H1 (cell line): ENCODE measurements at regions not wholly inside any gene's neighbourhood (a gene's known extent, or its start where the extent isn't known, plus 50 kb on each side); places are given as distances from the start of the nearest gene placed in this dataset.

Experiments used
- CTCF ChIA-PET: fragments of 300-600 bp; sonication (Branson Sonifier 250); formaldehyde crosslinking; loops from one replicate; lab custom pipeline; 2021; ENCODE audit not compliant: partially characterized antibody; lab: Charles Lee
- POLR2A ChIA-PET: fragments of 300-600 bp; sonication (Branson Sonifier 250); formaldehyde crosslinking; loops from one replicate; lab custom pipeline; 2021; ENCODE audit warnings: inconsistent platforms; ENCODE audit not compliant: partially characterized antibody; lab: Charles Lee
- DNase-seq, 2 experiments: peaks; one replicate each; pipeline versions ENCODE4 v3.0.0 to v3.0.0-alpha.2; 2010 to 2022; ENCODE audit warnings: low spot score in 2 of 2, low read depth in 1 of 2, mixed read lengths in 1 of 2
- FAIRE-seq: peaks from 2 replicates; lab custom pipeline; 2011; peaks lifted over from hg19 to GRCh38; lab: Jason Lieb, UNC
- H2AFZ ChIP-seq: 2 replicates; pipeline ENCODE4 v1.8.1; 2012; ENCODE audit warnings: low read length, inconsistent platforms
- H2AK5ac ChIP-seq: 2 replicates; pipeline ENCODE4 v1.6.1; 2013; ENCODE audit warnings: low read depth, low read length
- H2BK120ac ChIP-seq: replicated peaks from 2 replicates; pipeline ENCODE3; 2013; ENCODE audit warnings: low read depth, low read length, inconsistent platforms
- H2BK12ac ChIP-seq: 2 replicates; pipeline ENCODE4 v1.6.1; 2013; ENCODE audit warnings: low read depth, low read length
- H2BK15ac ChIP-seq: 2 replicates; pipeline ENCODE4 v1.6.1; 2013; ENCODE audit warnings: low read length
- H2BK20ac ChIP-seq: 2 replicates; pipeline ENCODE4 v1.6.1; 2013; ENCODE audit warnings: low read length
- H2BK5ac ChIP-seq: 2 replicates; pipeline ENCODE4 v1.6.1; 2013; ENCODE audit warnings: low read depth, low read length
- H3K14ac ChIP-seq: 2 replicates; pipeline ENCODE4 v1.6.1; 2013; ENCODE audit warnings: inconsistent platforms; ENCODE audit not compliant: insufficient read length
- H3K18ac ChIP-seq: 2 replicates; pipeline ENCODE4 v1.6.1; 2013; ENCODE audit warnings: low read length; ENCODE audit errors: extremely low read depth
- H3K23ac ChIP-seq: 2 replicates; pipeline ENCODE4 v1.6.1; 2013; ENCODE audit warnings: inconsistent platforms; ENCODE audit not compliant: insufficient read length
- H3K23me2 ChIP-seq: 2 replicates; pipeline ENCODE4 v1.6.1; 2013; ENCODE audit warnings: low read depth, low read length
- H3K27ac ChIP-seq: 2 replicates; pipeline ENCODE4 v1.6.1; 2011; ENCODE audit warnings: low read depth, low read length, inconsistent platforms
- H3K27me3 ChIP-seq, 4 experiments: replicated peaks in 1 of 4; 1 replicate in 1 of 4; 2 replicates in 3 of 4; pipeline versions ENCODE4 v1.6.1 to v1.8.1; 2011 to 2013; ENCODE audit warnings: low read length in 3 of 4, mild to moderate bottlenecking in 3 of 4, inconsistent platforms in 2 of 4, mixed read lengths in 2 of 4, moderate library complexity in 1 of 4; ENCODE audit not compliant: control insufficient read depth in 3 of 4, insufficient read depth in 3 of 4; ENCODE audit errors: extremely low read depth in 1 of 4
- H3K36me3 ChIP-seq, 4 experiments: 2 replicates each; pipeline versions ENCODE4 v1.6.1 to v1.8.1; 2011 to 2013; ENCODE audit warnings: mild to moderate bottlenecking in 4 of 4, low read length in 3 of 4, moderate library complexity in 2 of 4, control low read depth in 1 of 4, inconsistent platforms in 1 of 4; ENCODE audit not compliant: insufficient read depth in 4 of 4, control insufficient read depth in 2 of 4
- H3K4ac ChIP-seq: replicated peaks from 2 replicates; pipeline ENCODE3; 2013; ENCODE audit warnings: low read length, low read depth, mixed read lengths, inconsistent platforms; ENCODE audit not compliant: insufficient read length
- H3K4me1 ChIP-seq, 4 experiments: replicated peaks in 1 of 4; 1 replicate in 1 of 4; 2 replicates in 3 of 4; pipeline versions ENCODE4 v1.6.1 to v1.8.1; 2011 to 2013; ENCODE audit warnings: low read length in 3 of 4, inconsistent platforms in 2 of 4, mixed read lengths in 1 of 4; ENCODE audit not compliant: insufficient read depth in 4 of 4, control insufficient read depth in 3 of 4
- H3K4me2 ChIP-seq, 2 experiments: 2 replicates each; pipeline versions ENCODE4 v1.6.1 to v1.8.1; 2011 to 2013; ENCODE audit warnings: low read depth in 2 of 2, low read length in 2 of 2, control low read depth in 1 of 2, inconsistent platforms in 1 of 2, mild to moderate bottlenecking in 1 of 2; ENCODE audit not compliant: insufficient read depth in 1 of 2
- H3K4me3 ChIP-seq, 4 experiments: fragments of 200-600, 300-600 bp in 1 of 4; sonication (generic), shearing (Covaris generic), sonication (Bioruptor Twin) in 1 of 4; 2 replicates each; pipeline versions ENCODE4 v1.5.1 to v1.8.1; 2011 to 2016; ENCODE audit warnings: low read length in 4 of 4, low read depth in 3 of 4, control low read depth in 2 of 4, inconsistent platforms in 2 of 4, mild to moderate bottlenecking in 2 of 4, mixed read lengths in 1 of 4, moderate library complexity in 1 of 4; ENCODE audit not compliant: insufficient read depth in 2 of 4; ENCODE audit errors: extremely low read depth in 1 of 4
- H3K56ac ChIP-seq: replicated peaks from 2 replicates; pipeline ENCODE3; 2013; ENCODE audit warnings: low read depth, mild to moderate bottlenecking, mixed read lengths, low read length, inconsistent platforms; ENCODE audit not compliant: insufficient read length
- H3K79me1 ChIP-seq: 2 replicates; pipeline ENCODE4 v1.6.1; 2013; ENCODE audit warnings: low read depth, low read length, control low read depth
- H3K79me2 ChIP-seq, 2 experiments: 2 replicates each; pipeline versions ENCODE4 v1.6.1 to v1.8.1; 2012 to 2013; ENCODE audit warnings: low read length in 2 of 2, mild to moderate bottlenecking in 2 of 2, inconsistent platforms in 1 of 2; ENCODE audit not compliant: insufficient read depth in 2 of 2, control insufficient read depth in 1 of 2
- H3K9ac ChIP-seq, 4 experiments: replicated peaks in 1 of 4; 1 replicate in 1 of 4; 2 replicates in 3 of 4; pipeline versions ENCODE4 v1.6.1 to v1.8.1; 2011 to 2013; ENCODE audit warnings: low read depth in 3 of 4, low read length in 3 of 4, control low read depth in 2 of 4, mild to moderate bottlenecking in 2 of 4, moderate library complexity in 2 of 4, inconsistent platforms in 1 of 4; ENCODE audit errors: extremely low read depth in 1 of 4
- H3K9me3 ChIP-seq, 2 experiments: 2 replicates each; pipeline versions ENCODE4 v1.6.1 to v1.8.1; 2012 to 2013; ENCODE audit warnings: mild to moderate bottlenecking in 2 of 2, moderate library complexity in 2 of 2, control low read depth in 1 of 2, inconsistent platforms in 1 of 2, low read depth in 1 of 2, low read length in 1 of 2, mixed read lengths in 1 of 2; ENCODE audit not compliant: insufficient read depth in 2 of 2
- H4K20me1 ChIP-seq, 2 experiments: replicated peaks in 1 of 2; 2 replicates each; pipeline versions ENCODE3 to v1.8.1; 2011 to 2013; ENCODE audit warnings: inconsistent platforms in 2 of 2, low read length in 2 of 2, mild to moderate bottlenecking in 1 of 2; ENCODE audit not compliant: insufficient read depth in 2 of 2, control insufficient read depth in 1 of 2
- H4K5ac ChIP-seq: 2 replicates; pipeline ENCODE4 v1.6.1; 2013; ENCODE audit warnings: low read length, low read depth, mixed read lengths, inconsistent platforms; ENCODE audit not compliant: insufficient read length
- H4K8ac ChIP-seq: 2 replicates; pipeline ENCODE4 v1.8.0; 2013; ENCODE audit warnings: mild to moderate bottlenecking, moderate library complexity, low read length, inconsistent platforms; ENCODE audit not compliant: insufficient read depth; ENCODE audit errors: extremely low read depth
- H4K91ac ChIP-seq: replicated peaks from 2 replicates; pipeline ENCODE3; 2013; ENCODE audit warnings: low read length, mixed read lengths, inconsistent platforms; ENCODE audit not compliant: insufficient read length
- BRCA1 ChIP-seq: IDR thresholded peaks from 2 replicates; pipeline ENCODE4 v1.6.1; 2012; ENCODE audit warnings: low read depth, low read length, improper control_type of control experiment
- FOSL1 ChIP-seq: IDR thresholded peaks from 2 replicates; pipeline ENCODE4 v1.6.1; 2011; ENCODE audit warnings: mild to moderate bottlenecking, low read depth, low read length, moderate library complexity; ENCODE audit not compliant: insufficient read depth
- HDAC6 ChIP-seq: IDR thresholded peaks from one replicate; pipeline ENCODE4 v1.7.1; 2012; ENCODE audit warnings: low read depth, mild to moderate bottlenecking, inconsistent platforms, low read length, moderate library complexity
- WGBS, 2 experiments: shearing (Covaris generic) in 1 of 2; methylation state at CpG; one replicate each; pipeline versions ENCODE4 v1.1.6 to v1.1.7; 2013 to 2015; ENCODE audit warnings: low lambda C conversion rate in 2 of 2, mixed read lengths in 2 of 2, inconsistent platforms in 1 of 2, low coverage in 1 of 2, missing lambda C conversion rate in 1 of 2; ENCODE audit not compliant: insufficient replicate concordance in 2 of 2, insufficient coverage in 1 of 2, insufficient read length in 1 of 2; ENCODE audit errors: extremely low coverage in 1 of 2, missing lambda C conversion rate in 1 of 2; 5-methylcytosine and 5-hydroxymethylcytosine counted together

- no peaks in the 10 kb centered on the region for H3K23me2 ChIP-seq
- POLR2A ChIA-PET, result no interaction called here
- H2BK12ac ChIP-seq, result no peak overlapping the region
- no peak for DNase-seq
- H3K4me3 ChIP-seq, result no peak overlapping the region
- H3K18ac ChIP-seq, result no peak overlapping the region
- WGBS, 2 experiments, result 96% methylated on average over 3 of the region's 3 CpGs; no CpG with 5 or more reads in 1 of the 2 experiments
- H3K4ac ChIP-seq, result no peak overlapping the region
- H4K5ac ChIP-seq, result no peak overlapping the region
- H3K9ac ChIP-seq, result no peak overlapping the region
- no peak overlapping the region for H2BK20ac ChIP-seq
- H4K91ac ChIP-seq, result no peak overlapping the region
- no peaks in the 10 kb centered on the region for H3K27me3 ChIP-seq
- no peak overlapping the region for H3K56ac ChIP-seq
- CTCF ChIA-PET, result interaction anchor here (0.5 to 1.2 kb wide), 2 partner anchors 11 to 68 kb away, joined by 3 read pairs; no protein-coding TSS in a partner anchor
- no peak overlapping the region for H2AFZ ChIP-seq
- H3K9me3 ChIP-seq, result no peaks in the 10 kb centered on the region
- FAIRE-seq, result no peak
- H3K23ac ChIP-seq, result no peak overlapping the region
- no peak overlapping the region for H4K8ac ChIP-seq
- H2AK5ac ChIP-seq, result no peak overlapping the region
- H3K79me1 ChIP-seq, result no peaks in the 10 kb centered on the region
- H3K4me2 ChIP-seq, result no peak overlapping the region
- H3K4me1 ChIP-seq, result peaks cover 0 to 5% (median 2%) of the 10 kb centered on the region in 4 experiments; a peak in 3 of 7 replicates
- no peak overlapping the region for H2BK120ac ChIP-seq
- no peak overlapping the region for H2BK15ac ChIP-seq
- no peak overlapping the region for H2BK5ac ChIP-seq
- no peaks in the 10 kb centered on the region for H4K20me1 ChIP-seq
- H3K27ac ChIP-seq, result no peak overlapping the region
- H3K79me2 ChIP-seq, result no peaks in the 10 kb centered on the region
- no peak for TF ChIP-seq HDAC6
- no peak for TF ChIP-seq BRCA1
- no peak for TF ChIP-seq FOSL1
- H3K36me3 ChIP-seq, result no peaks in the 10 kb centered on the region
- H3K14ac ChIP-seq, result no peak overlapping the region
These were observed 351.1 kb upstream of the PLXNA2 start for GRCh38 chr1:208595236-208595635.
